Astrocyte (in vitro differentiated cells and primary cell): ENCODE measurements at regions not wholly inside any gene's neighbourhood (a gene's known extent, or its start where the extent isn't known, plus 50 kb on each side); places are given as distances from the start of the nearest gene placed in this dataset.
"Not testable (repeated sequence)": the region's sequence is repeated elsewhere in the genome, so short reads cannot be mapped to it uniquely, and the experiment has no call there.

Experiments used
- CTCF ChIP-seq: IDR thresholded peaks from 2 replicates; pipeline ENCODE4 v1.5.1; 2011; ENCODE audit warnings: low read depth, mild to moderate bottlenecking, inconsistent platforms, low read length, moderate library complexity; ENCODE audit not compliant: insufficient read depth
- EZH2 ChIP-seq: IDR thresholded peaks from 2 replicates; pipeline ENCODE4 v1.6.1; 2012; ENCODE audit warnings: mild to moderate bottlenecking, low read length, inconsistent platforms; ENCODE audit not compliant: insufficient read depth

- not testable (repeated sequence) for TF ChIP-seq CTCF, EZH2
These were observed 257.1 kb downstream of the S1PR1 start for GRCh38 chr1:101493920-101494319.
